Ascending aorta (tissue), 2 donors: ENCODE measurements at regions not wholly inside any gene's neighbourhood (a gene's known extent, or its start where the extent isn't known, plus 50 kb on each side); places are given as distances from the start of the nearest gene placed in this dataset.

Experiments
- DNase-seq, 2 donors: peaks; one replicate each; pipeline ENCODE4 v3.0.0-alpha.2; 2019; ENCODE audit warnings: low spot score in 2 of 2
- H3K27ac ChIP-seq, 2 donors: fragments of 200-600 bp; sonication (generic); one replicate each; pipeline ENCODE4 v1.5.1; 2016 to 2017; ENCODE audit warnings: mild to moderate bottlenecking in 1 of 2
- H3K27me3 ChIP-seq: fragments of 200-600 bp; sonication (generic); one replicate; pipeline ENCODE4 v1.5.1; 2017
- H3K36me3 ChIP-seq, 2 donors: fragments of 200-600 bp; sonication (generic); one replicate each; pipeline ENCODE4 v1.5.1; 2016
- H3K4me1 ChIP-seq, 2 donors: fragments of 200-600 bp; sonication (generic); one replicate each; pipeline ENCODE4 v1.5.1; 2016 to 2017; ENCODE audit warnings: mild to moderate bottlenecking in 1 of 2
- H3K4me3 ChIP-seq, 2 donors: fragments of 200-600 bp; sonication (generic); one replicate each; pipeline ENCODE4 v1.5.1; 2016 to 2017; ENCODE audit warnings: mild to moderate bottlenecking in 1 of 2
- H3K9me3 ChIP-seq, 2 donors: fragments of 200-600 bp; sonication (generic); one replicate each; pipeline ENCODE4 v1.5.1; 2016
- intact Hi-C: fragments of 100-400 bp; cut with DNase I; formaldehyde crosslinking; loops from one replicate; pipeline ENCODE4 v1.15.1; 2023
- TF ChIP-seq, protein P1 (sequence below), 3 experiments: fragments of 200-600 bp in 2 of 3; fragments of 450-650 bp in 1 of 3; sonication (generic) in 2 of 3; IDR thresholded peaks; one replicate each; pipeline ENCODE4 v1.5.1; 2016 to 2019; ENCODE audit warnings: antibody characterized with exemption in 3 of 3, mild to moderate bottlenecking in 1 of 3, moderate library complexity in 1 of 3

DNA sequence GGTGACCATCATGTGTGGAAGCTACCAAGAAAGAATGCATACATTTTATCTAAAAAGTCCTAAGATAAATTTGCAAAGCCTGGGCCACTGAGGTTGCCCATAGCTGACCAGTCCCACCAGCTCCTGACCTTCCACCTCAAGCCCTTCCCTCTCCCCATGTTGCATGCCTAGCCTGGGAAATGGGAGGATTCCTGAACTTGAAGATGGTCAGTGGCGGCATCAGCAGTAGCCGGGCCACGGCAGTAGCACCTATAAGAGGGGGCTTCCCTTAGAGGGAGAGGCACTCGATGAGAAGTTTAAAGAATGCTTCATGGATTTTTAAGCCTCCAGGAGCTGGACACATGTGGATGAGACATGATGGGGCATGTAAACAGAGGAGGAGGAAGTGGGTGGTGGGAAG lies 172.1 kb downstream of the KLF13 start:
- Histone ChIP-seq H3K36me3 (no peaks in the 10 kb centered on the region), H3K9me3 (no peaks in the 10 kb centered on the region), H3K4me1 (no peaks in the 10 kb centered on the region), H3K4me3 (no peak overlapping the region), H3K27ac (no peak overlapping the region), H3K27me3 (no peaks in the 10 kb centered on the region)
- no peak for DNase-seq
- TF ChIP-seq, protein P1, sequence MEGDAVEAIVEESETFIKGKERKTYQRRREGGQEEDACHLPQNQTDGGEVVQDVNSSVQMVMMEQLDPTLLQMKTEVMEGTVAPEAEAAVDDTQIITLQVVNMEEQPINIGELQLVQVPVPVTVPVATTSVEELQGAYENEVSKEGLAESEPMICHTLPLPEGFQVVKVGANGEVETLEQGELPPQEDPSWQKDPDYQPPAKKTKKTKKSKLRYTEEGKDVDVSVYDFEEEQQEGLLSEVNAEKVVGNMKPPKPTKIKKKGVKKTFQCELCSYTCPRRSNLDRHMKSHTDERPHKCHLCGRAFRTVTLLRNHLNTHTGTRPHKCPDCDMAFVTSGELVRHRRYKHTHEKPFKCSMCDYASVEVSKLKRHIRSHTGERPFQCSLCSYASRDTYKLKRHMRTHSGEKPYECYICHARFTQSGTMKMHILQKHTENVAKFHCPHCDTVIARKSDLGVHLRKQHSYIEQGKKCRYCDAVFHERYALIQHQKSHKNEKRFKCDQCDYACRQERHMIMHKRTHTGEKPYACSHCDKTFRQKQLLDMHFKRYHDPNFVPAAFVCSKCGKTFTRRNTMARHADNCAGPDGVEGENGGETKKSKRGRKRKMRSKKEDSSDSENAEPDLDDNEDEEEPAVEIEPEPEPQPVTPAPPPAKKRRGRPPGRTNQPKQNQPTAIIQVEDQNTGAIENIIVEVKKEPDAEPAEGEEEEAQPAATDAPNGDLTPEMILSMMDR (IDR thresholded peaks at IDR 0.05), result no peak
- intact Hi-C loops, result no loop called here

GRCh38 chr15:31499236-31499952 lies 172.8 kb downstream of the KLF13 start:
- intact Hi-C loops, result no loop called here
- no peaks in the 10 kb centered on the region for H3K4me1 ChIP-seq

GRCh38 chr15:31499953-31500765 lies 173.5 kb downstream of the KLF13 start:
- no peak overlapping the region for H3K4me3 ChIP-seq
- intact Hi-C loops, result no loop called here
- no peak for DNase-seq
- no peak overlapping the region for H3K27ac ChIP-seq
- H3K4me1 ChIP-seq, result no peaks in the 10 kb centered on the region
- no peaks in the 10 kb centered on the region for H3K9me3 ChIP-seq
- no peaks in the 10 kb centered on the region for H3K27me3 ChIP-seq
- TF ChIP-seq, protein P1 (IDR thresholded peaks at IDR 0.05), result no peak
- no peaks in the 10 kb centered on the region for H3K36me3 ChIP-seq

More at GRCh38 chr15:31499236-31499952, 172.8 kb downstream of the KLF13 start:
- Histone ChIP-seq H3K36me3 (no peaks in the 10 kb centered on the region), H3K4me3 (no peak overlapping the region), H3K27me3 (no peaks in the 10 kb centered on the region), H3K9me3 (no peaks in the 10 kb centered on the region), H3K27ac (no peak overlapping the region)
- DNase-seq, result no peak
- TF ChIP-seq, protein P1 (IDR thresholded peaks at IDR 0.05), result no peak

GRCh38 chr15:31500766-31501449 lies 174.3 kb downstream of the KLF13 start:
- Histone ChIP-seq H3K9me3 (no peaks in the 10 kb centered on the region), H3K4me3 (no peak overlapping the region), H3K27ac (no peak overlapping the region), H3K36me3 (no peaks in the 10 kb centered on the region), H3K4me1 (no peaks in the 10 kb centered on the region), H3K27me3 (no peaks in the 10 kb centered on the region)
- TF ChIP-seq, protein P1 (IDR thresholded peaks at IDR 0.05), result no peak
- intact Hi-C loops, result no loop called here
- no peak for DNase-seq

DNA sequence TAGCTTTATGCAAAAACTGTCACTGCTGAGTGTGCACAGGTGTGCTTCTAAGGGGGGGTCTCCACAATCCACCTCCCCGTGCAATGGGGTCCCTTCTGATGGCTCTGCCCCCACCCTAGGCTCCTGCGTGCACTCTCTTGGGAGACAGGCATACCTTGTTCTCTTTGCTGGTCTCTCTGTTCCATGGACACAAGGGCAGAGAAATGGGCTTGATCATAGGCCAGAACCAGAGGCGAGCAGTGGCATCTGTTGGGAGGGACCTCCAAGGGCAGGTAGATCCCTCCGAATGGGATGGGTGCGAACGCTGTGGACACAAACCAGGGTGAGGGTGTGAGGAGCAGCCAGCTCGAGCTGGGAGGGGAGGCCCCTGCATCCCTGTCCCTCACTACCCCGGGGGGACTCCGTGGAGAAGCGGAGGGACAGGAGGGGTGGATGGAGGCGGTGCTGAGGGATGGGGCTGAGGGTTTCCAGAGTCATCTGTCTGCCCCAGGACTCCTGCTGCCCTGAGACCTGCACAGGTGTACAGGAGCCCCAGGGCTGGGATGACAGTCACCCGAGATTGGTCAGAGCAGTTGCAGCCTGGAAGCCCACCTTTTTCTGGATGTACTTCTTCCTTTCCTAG lies 175.0 kb downstream of the KLF13 start:
- no peaks in the 10 kb centered on the region for H3K27me3 ChIP-seq
- TF ChIP-seq, protein P1 (IDR thresholded peaks at IDR 0.05), result no peak
- no peak overlapping the region for H3K27ac ChIP-seq
- no peaks in the 10 kb centered on the region for H3K36me3 ChIP-seq
- intact Hi-C loops, result no loop called here
- no peak overlapping the region for H3K4me3 ChIP-seq
- DNase-seq, result no peak
- no peaks in the 10 kb centered on the region for H3K4me1 ChIP-seq
- H3K9me3 ChIP-seq, result no peaks in the 10 kb centered on the region
